ENCODE measurements at regions not wholly inside any gene's neighbourhood (a gene's known extent, or its start where the extent isn't known, plus 50 kb on each side); places are given as distances from the start of the nearest gene placed in this dataset.
"Not testable (repeated sequence)": the region's sequence is repeated elsewhere in the genome, so short reads cannot be mapped to it uniquely, and the experiment has no call there.

GRCh38 chr2:236910781-236911495 lies 174.8 kb upstream of the COPS8 start:
- DNase-seq: no peak

- DNase-seq: no peak
Measured at GRCh38 chr2:236912326-236913120, 173.2 kb upstream of the COPS8 start.

GRCh38 chr2:236915186-236915585 lies 170.5 kb upstream of the COPS8 start:
- no peak for DNase-seq

GRCh38 chr2:236915726-236916125 lies 170.0 kb upstream of the COPS8 start:
- no peak for DNase-seq

GRCh38 chr2:236916181-236916580 lies 169.5 kb upstream of the COPS8 start:
- DNase-seq: no peak

- DNase-seq: no peak
Measured at GRCh38 chr2:236916651-236917050, 169.0 kb upstream of the COPS8 start.

- no peak for DNase-seq
Measured at GRCh38 chr2:236917164-236917563, 168.5 kb upstream of the COPS8 start.

- no peak for DNase-seq
Measured at GRCh38 chr2:236918545-236918944, 167.1 kb upstream of the COPS8 start.

- DNase-seq: no peak
Measured at GRCh38 chr2:236919209-236919608, 166.5 kb upstream of the COPS8 start.

- not testable (repeated sequence) for DNase-seq
Measured at GRCh38 chr2:236919801-236920379, 165.8 kb upstream of the COPS8 start.

- no peak for DNase-seq
Measured at GRCh38 chr2:236922061-236922460, 163.6 kb upstream of the COPS8 start.

GRCh38 chr2:236928380-236929037 lies 157.2 kb upstream of the COPS8 start:
- no peak for DNase-seq

GRCh38 chr2:236932831-236933361 lies 152.8 kb upstream of the COPS8 start:
- no peak for DNase-seq

GRCh38 chr2:236934166-236934565 lies 151.5 kb upstream of the COPS8 start:
- no peak for DNase-seq

- no peak for DNase-seq
Measured at GRCh38 chr2:236934656-236935055, 151.0 kb upstream of the COPS8 start.

GRCh38 chr2:236935083-236935482 lies 150.6 kb upstream of the COPS8 start:
- no peak for DNase-seq

GRCh38 chr2:236935631-236936445 lies 149.9 kb upstream of the COPS8 start:
- no peak for DNase-seq

GRCh38 chr2:236936446-236936940 lies 149.2 kb upstream of the COPS8 start:
- no peak for DNase-seq

- DNase-seq: no peak
Measured at GRCh38 chr2:236938126-236938525, 147.6 kb upstream of the COPS8 start.

GRCh38 chr2:236939271-236939670 lies 146.4 kb upstream of the COPS8 start:
- DNase-seq: no peak

GRCh38 chr2:236939721-236940231 lies 145.9 kb upstream of the COPS8 start:
- DNase-seq: no peak

GRCh38 chr2:236940497-236940896 lies 145.2 kb upstream of the COPS8 start:
- DNase-seq: no peak

Measured in stimulated activated naive CD4-positive, alpha-beta T cell (primary cell).